Glutamatergic neuron (in vitro differentiated cells): ENCODE measurements at regions not wholly inside any gene's neighbourhood (a gene's known extent, or its start where the extent isn't known, plus 50 kb on each side); places are given as distances from the start of the nearest gene placed in this dataset.

ENCODE experiments used
- DNase-seq: peaks from one replicate; pipeline ENCODE4 v3.0.0; 2022
- H3K27ac Mint-ChIP-seq: one replicate; pipeline ENCODE4 v1.8.0; 2020; ENCODE audit warnings: mild to moderate bottlenecking, mixed read lengths, inconsistent platforms; ENCODE audit not compliant: unreplicated experiment
- H3K27me3 Mint-ChIP-seq: one replicate; pipeline ENCODE4 v1.8.0; 2020; ENCODE audit warnings: mild to moderate bottlenecking, moderate library complexity, mixed read lengths, inconsistent platforms; ENCODE audit not compliant: unreplicated experiment
- H3K36me3 Mint-ChIP-seq: one replicate; pipeline ENCODE4 v1.8.0; 2020; ENCODE audit warnings: mild to moderate bottlenecking, mixed read lengths, inconsistent platforms; ENCODE audit not compliant: unreplicated experiment
- H3K4me1 Mint-ChIP-seq: one replicate; pipeline ENCODE4 v1.8.0; 2020; ENCODE audit warnings: mild to moderate bottlenecking, low read depth, mixed read lengths, inconsistent platforms; ENCODE audit not compliant: unreplicated experiment
- H3K4me3 Mint-ChIP-seq: one replicate; pipeline ENCODE4 v1.8.0; 2020; ENCODE audit warnings: mild to moderate bottlenecking, mixed read lengths, inconsistent platforms; ENCODE audit not compliant: unreplicated experiment
- H3K9me3 Mint-ChIP-seq: one replicate; pipeline ENCODE4 v1.8.0; 2020; ENCODE audit warnings: mild to moderate bottlenecking, moderate library complexity, mixed read lengths, inconsistent platforms; ENCODE audit not compliant: unreplicated experiment
- CTCF ChIP-seq: fragments of 200-600 bp; sonication (generic); IDR thresholded peaks from one replicate; pipeline ENCODE4 v1.5.0; 2021; ENCODE audit not compliant: partially characterized antibody, unreplicated experiment

DNA sequence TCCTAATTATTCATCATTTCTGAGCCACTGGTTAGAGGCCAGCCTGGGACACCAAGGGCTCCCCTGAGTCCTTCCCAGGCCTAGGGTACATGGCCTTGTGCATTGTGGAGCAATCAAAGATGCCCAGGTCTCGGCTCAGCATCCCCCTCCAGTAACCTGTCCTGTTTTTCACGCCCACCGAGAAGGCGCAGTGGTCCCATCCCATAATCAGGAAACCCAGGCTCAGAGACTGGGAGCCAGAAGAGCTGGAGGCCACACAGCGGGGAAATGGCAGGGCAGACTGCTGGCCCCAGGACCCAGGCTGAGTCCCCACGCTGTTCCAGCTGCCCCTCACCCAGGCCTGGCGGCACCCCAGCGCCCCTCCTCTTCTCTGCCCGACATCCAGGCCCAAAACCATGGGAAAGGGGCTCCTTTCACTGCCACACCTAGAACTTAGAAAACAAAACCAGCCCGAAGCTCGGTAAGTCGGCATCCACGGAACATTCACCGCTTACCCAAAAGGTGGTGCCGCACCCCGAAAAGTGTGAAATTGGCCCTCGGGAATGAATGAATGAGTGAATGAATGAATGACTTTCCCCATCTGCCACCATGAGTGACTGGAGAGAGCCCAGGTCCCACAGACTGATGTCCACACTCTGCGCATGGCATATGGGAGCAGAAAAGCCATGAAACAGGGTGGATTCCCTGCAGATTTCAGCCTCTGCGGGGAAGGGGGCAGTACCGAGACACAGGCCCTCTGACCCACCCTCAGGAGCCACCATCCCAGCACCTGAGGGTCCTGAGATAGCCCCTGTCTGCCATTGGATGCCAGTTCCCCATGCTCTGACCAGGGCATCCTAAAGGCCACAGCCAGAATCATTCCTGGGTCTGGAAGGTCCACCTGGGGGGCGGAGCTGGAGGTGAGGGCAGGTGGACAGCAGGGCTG is 132.5 kb downstream of the OLFM1 start:
- peak; percentile 6 for DNase-seq
- H3K4me1 Mint-ChIP-seq: peaks cover 39% of the 10 kb centered on the region
- peaks cover 6% of the 10 kb centered on the region for H3K27me3 Mint-ChIP-seq

GRCh38 chr9:135220601-135221575 is 133.4 kb downstream of the OLFM1 start:
- DNase-seq: peak; percentile 6
- TF ChIP-seq CTCF: no peak
- H3K36me3 Mint-ChIP-seq: no peaks in the 10 kb centered on the region
- H3K4me1 Mint-ChIP-seq: peaks cover 35% of the 10 kb centered on the region
- no peaks in the 10 kb centered on the region for H3K9me3 Mint-ChIP-seq
- peaks cover 6% of the 10 kb centered on the region for H3K27me3 Mint-ChIP-seq
- no peak overlapping the region for H3K27ac Mint-ChIP-seq
- H3K4me3 Mint-ChIP-seq: no peak overlapping the region

More for the DNA sequence above, 132.5 kb downstream of the OLFM1 start:
- Mint-ChIP-seq H3K4me3 (no peak overlapping the region), H3K36me3 (no peaks in the 10 kb centered on the region), H3K27ac (no peak overlapping the region), H3K9me3 (no peaks in the 10 kb centered on the region)
- no peak for TF ChIP-seq CTCF

DNA sequence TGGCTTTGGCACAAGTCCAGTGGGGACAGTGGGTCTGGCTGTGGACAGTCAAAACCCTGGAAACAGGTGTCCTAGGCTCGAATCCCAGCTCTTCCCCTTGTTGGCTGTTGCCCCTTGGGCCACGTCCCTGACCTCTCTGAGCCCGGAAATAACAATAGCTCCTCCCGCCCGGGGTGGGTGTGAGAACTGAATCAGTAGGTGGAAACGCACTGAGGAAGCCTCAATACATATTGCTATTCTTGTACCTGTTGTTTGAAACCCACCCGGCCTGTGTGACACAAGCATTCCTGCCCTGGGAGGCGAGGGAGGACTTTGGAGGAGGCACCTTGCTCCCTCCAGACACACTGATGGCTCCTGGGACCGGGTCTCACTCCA is 134.1 kb downstream of the OLFM1 start:
- Mint-ChIP-seq H3K36me3 (no peaks in the 10 kb centered on the region), H3K27me3 (peaks cover 6% of the 10 kb centered on the region), H3K4me3 (no peak overlapping the region), H3K9me3 (no peaks in the 10 kb centered on the region), H3K4me1 (peaks cover 33% of the 10 kb centered on the region), H3K27ac (no peak overlapping the region)
- no peak for DNase-seq
- TF ChIP-seq CTCF: no peak

- TF ChIP-seq CTCF: peak; percentile 33
- Mint-ChIP-seq H3K36me3 (no peaks in the 10 kb centered on the region), H3K4me3 (no peak overlapping the region), H3K9me3 (no peaks in the 10 kb centered on the region), H3K27me3 (peaks cover 5% of the 10 kb centered on the region), H3K4me1 (peaks cover 28% of the 10 kb centered on the region), H3K27ac (no peak overlapping the region)
- DNase-seq: no peak
These were observed 134.6 kb downstream of the OLFM1 start for GRCh38 chr9:135221951-135222631.
